ENCODE measurements at regions not wholly inside any gene's neighbourhood (a gene's known extent, or its start where the extent isn't known, plus 50 kb on each side); places are given as distances from the start of the nearest gene placed in this dataset.

GRCh38 chr5:32506799-32507198 is 62.3 kb upstream of the ZFR start:
- Histone ChIP-seq H3K4me3 (ENCODE audit: extremely low read depth in 1 of 4, insufficient read depth in 2 of 4, low read depth in 3 of 4, low read length in 4 of 4) (no peak overlapping the region), H2AFZ (ENCODE audit: low read length) (no peak overlapping the region), H3K79me2 (ENCODE audit: control insufficient read depth in 1 of 2, insufficient read depth in 2 of 2, low read length in 2 of 2) (no peaks in the 10 kb centered on the region), H3K9ac (replicated peaks in 1 of 4; ENCODE audit: extremely low read depth in 1 of 4, low read depth in 3 of 4, low read length in 3 of 4) (no peak overlapping the region), H3K14ac (ENCODE audit: insufficient read length) (no peak overlapping the region), H3K79me1 (ENCODE audit: low read depth, low read length) (no peaks in the 10 kb centered on the region), H3K9me3 (ENCODE audit: insufficient read depth in 2 of 2, low read depth in 1 of 2, low read length in 1 of 2) (no peaks in the 10 kb centered on the region), H2BK15ac (ENCODE audit: low read length) (no peak overlapping the region), H2BK5ac (ENCODE audit: low read depth, low read length) (no peak overlapping the region), H4K91ac (replicated peaks; ENCODE audit: insufficient read length, low read length) (no peak overlapping the region), H2AK5ac (ENCODE audit: low read depth, low read length) (no peak overlapping the region), H2BK20ac (ENCODE audit: low read length) (no peak overlapping the region), H3K56ac (replicated peaks; ENCODE audit: insufficient read length, low read depth, low read length) (no peak overlapping the region), H3K23me2 (ENCODE audit: low read depth, low read length) (no peaks in the 10 kb centered on the region), H3K27me3 (replicated peaks in 1 of 4; ENCODE audit: control insufficient read depth in 3 of 4, extremely low read depth in 1 of 4, insufficient read depth in 3 of 4, low read length in 3 of 4) (peaks cover 0 to 20% (median 11%) of the 10 kb centered on the region in 4 experiments; a peak in 4 of 7 replicates), H4K5ac (ENCODE audit: insufficient read length, low read depth, low read length) (no peak overlapping the region), H3K4me2 (ENCODE audit: insufficient read depth in 1 of 2, low read depth in 2 of 2, low read length in 2 of 2) (no peak overlapping the region), H4K8ac (ENCODE audit: extremely low read depth, insufficient read depth, low read length) (no peak overlapping the region), H3K4ac (replicated peaks; ENCODE audit: insufficient read length, low read depth, low read length) (no peak overlapping the region), H2BK120ac (replicated peaks; ENCODE audit: low read depth, low read length) (no peak overlapping the region), H3K36me3 (ENCODE audit: control insufficient read depth in 2 of 4, insufficient read depth in 4 of 4, low read length in 3 of 4) (no peaks in the 10 kb centered on the region), H3K23ac (ENCODE audit: insufficient read length) (no peak overlapping the region), H3K27ac (ENCODE audit: low read depth, low read length) (no peak overlapping the region), H4K20me1 (replicated peaks in 1 of 2; ENCODE audit: control insufficient read depth in 1 of 2, insufficient read depth in 2 of 2, low read length in 2 of 2) (no peaks in the 10 kb centered on the region), H3K4me1 (replicated peaks in 1 of 4; ENCODE audit: control insufficient read depth in 3 of 4, insufficient read depth in 4 of 4, low read length in 3 of 4) (peaks cover 7 to 19% (median 11%) of the 10 kb centered on the region in 4 experiments), H2BK12ac (ENCODE audit: low read depth, low read length) (no peak overlapping the region), H3K18ac (ENCODE audit: extremely low read depth, low read length) (no peak overlapping the region)
- ChIA-PET CTCF (ENCODE audit: partially characterized antibody) (interaction anchor here (2.2 to 9.5 kb wide), 3 partner anchors 18 kb away, joined by 8 to 93 read pairs (median 9); no protein-coding TSS in a partner anchor), POLR2A (ENCODE audit: partially characterized antibody) (no interaction called here)
- WGBS, 2 experiments (ENCODE audit: extremely low coverage in 1 of 2, insufficient coverage in 1 of 2, insufficient read length in 1 of 2, insufficient replicate concordance in 2 of 2, low coverage in 1 of 2, low lambda C conversion rate in 2 of 2, missing lambda C conversion rate in 1 of 2), result 73% methylated on average over 1 of the region's 1 CpG; no CpG with 5 or more reads in 1 of the 2 experiments
- FAIRE-seq (no peak), DNase-seq (ENCODE audit: low read depth in 1 of 2, low spot score in 2 of 2) (no peak)
- TF ChIP-seq POU5F1 (IDR thresholded peaks at IDR 0.05; ENCODE audit: low read depth, low read length), result no peak
- TF ChIP-seq KDM1A (IDR thresholded peaks at IDR 0.05; ENCODE audit: borderline replicate concordance, low read length), result no peak
- no peak for TF ChIP-seq KDM4A (IDR thresholded peaks at IDR 0.05; ENCODE audit: low read depth, low read length, severe bottlenecking)
- TF ChIP-seq SIN3A (conservative IDR thresholded peaks at IDR 0.05 in 1 of 2, IDR thresholded peaks at IDR 0.05 in 1 of 2; ENCODE audit: low read depth in 1 of 2, low read length in 2 of 2), result no peak
- no peak for TF ChIP-seq NANOG (IDR thresholded peaks at IDR 0.05; ENCODE audit: insufficient read depth, low read depth, low read length, poor library complexity, severe bottlenecking)
- no peak for TF ChIP-seq TBP (IDR thresholded peaks at IDR 0.05; ENCODE audit: low read depth, low read length)
- TF ChIP-seq SP4 (IDR thresholded peaks at IDR 0.05; ENCODE audit: low read length), result no peak
- no peak for TF ChIP-seq BRCA1 (IDR thresholded peaks at IDR 0.05; ENCODE audit: low read depth, low read length)
- no peak for TF ChIP-seq BACH1 (IDR thresholded peaks at IDR 0.05; ENCODE audit: low read length)
- no peak for TF ChIP-seq SRF (IDR thresholded peaks at IDR 0.05; ENCODE audit: low read depth, low read length)
- no peak for TF ChIP-seq CBX5 (IDR thresholded peaks at IDR 0.05; ENCODE audit: low read depth, low read length)
